AG08396 (cell line): ENCODE measurements at regions not wholly inside any gene's neighbourhood (a gene's known extent, or its start where the extent isn't known, plus 50 kb on each side); places are given as distances from the start of the nearest gene placed in this dataset.
A peak's percentile ranks its signal among the peaks of the same experiment; 100 is the strongest.
"Not testable (repeated sequence)": the region's sequence is repeated elsewhere in the genome, so short reads cannot be mapped to it uniquely, and the experiment has no call there.

ENCODE experiments used
- DNase-seq: peaks from one replicate; pipeline ENCODE4 v3.0.0; 2012; ENCODE audit warnings: low spot score, mixed read lengths

DNA sequence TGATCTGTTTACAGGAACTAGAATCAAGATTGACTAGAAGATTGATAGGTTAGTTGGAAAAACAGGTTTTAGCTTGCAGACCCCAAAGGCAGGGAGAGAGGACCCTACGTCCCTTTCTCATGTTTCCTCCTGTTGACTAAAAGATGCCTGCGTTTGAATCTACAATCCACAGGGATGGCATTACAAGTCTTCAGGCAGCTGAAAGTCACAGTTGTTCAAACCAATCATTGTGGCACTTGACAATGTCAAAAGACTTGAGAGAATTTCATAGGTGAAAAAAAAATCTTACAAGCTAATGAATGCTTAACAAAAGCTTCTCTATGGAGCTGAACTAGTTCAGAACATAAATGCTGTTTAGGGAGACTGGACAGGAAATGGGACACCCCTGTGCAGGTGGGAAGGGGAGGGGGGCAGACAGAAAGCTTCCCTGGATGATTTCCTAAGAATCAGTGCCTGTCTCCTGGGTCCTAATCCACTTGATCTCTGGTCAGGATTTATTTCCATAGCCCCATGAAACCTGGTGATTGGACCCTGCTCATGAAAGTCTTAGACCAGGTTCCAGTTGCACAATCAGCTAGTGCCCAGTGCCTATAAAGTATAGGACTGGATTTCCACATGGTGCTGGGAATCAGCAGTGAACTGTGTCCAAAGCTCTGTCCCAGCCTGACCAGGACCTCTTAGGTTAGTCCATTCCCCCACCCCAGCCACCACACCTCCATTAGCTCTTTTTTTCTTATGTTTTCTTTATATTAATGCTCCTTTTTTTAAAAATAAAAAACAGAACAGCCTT lies 91.6 kb upstream of the BCAR3 start:
- no peak for DNase-seq

DNA sequence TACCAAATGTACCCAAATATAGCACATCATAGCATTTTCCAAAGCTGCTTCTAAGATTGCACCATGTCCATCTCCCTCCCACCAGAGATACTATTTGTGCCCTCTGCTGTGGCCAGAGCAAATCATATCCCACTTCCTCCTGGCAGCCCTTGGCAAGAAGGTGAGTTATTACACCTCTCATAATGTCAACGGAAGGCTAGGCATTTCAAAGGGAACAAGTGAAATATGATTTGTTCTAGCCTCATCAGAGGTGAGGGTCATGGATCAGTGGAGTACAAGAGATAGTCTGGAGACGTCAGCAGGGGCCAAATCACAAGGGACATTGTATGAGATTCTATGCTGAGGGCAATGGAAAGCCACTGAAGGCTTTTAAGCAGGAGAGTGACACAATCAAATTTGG lies 90.2 kb upstream of the BCAR3 start:
- DNase-seq: no peak

- peak; percentile 20 for DNase-seq
These were observed 89.0 kb upstream of the BCAR3 start for GRCh38 chr1:93770640-93771039.

DNA sequence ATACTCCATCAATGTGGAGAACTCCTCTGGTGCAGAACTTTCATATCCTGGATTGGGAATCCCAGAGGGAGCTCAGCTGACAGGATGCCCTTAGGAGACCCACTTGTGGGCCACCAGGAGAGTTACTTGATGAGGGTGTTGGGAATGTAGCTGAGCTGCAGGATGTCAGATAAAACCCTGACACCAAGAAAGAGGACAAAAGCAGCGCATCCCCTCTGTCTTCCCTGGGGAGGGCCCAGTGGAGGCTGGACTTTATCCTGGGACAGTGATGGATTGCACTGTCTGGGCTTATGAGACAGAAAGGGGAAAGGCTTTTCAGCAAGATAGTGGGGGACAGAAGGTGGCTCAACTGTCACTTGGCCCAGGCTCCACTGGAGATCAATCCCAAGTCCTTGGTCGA lies 88.1 kb upstream of the BCAR3 start:
- DNase-seq: no peak

GRCh38 chr1:93768380-93768863 lies 86.8 kb upstream of the BCAR3 start:
- DNase-seq: no peak

DNA sequence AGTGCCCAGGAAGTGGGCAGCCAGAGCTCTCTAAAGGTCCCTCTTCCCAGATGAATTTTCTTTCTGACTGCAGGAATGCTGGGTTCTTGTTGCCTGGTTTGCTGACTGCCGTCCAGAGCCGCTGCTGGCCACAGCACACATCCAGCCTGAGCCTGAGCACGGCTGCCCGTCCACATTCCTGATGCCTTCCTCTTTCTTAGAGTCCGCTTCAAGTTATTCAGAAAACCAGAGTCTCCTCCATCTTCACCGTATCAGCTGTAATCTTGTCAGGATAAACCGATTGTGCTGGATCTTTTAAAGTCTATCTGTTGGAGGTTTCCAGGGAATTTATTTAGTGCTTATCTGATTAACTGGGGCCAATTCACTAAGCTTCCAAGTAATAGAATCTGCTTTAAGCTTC lies 84.8 kb upstream of the BCAR3 start:
- no peak for DNase-seq

DNA sequence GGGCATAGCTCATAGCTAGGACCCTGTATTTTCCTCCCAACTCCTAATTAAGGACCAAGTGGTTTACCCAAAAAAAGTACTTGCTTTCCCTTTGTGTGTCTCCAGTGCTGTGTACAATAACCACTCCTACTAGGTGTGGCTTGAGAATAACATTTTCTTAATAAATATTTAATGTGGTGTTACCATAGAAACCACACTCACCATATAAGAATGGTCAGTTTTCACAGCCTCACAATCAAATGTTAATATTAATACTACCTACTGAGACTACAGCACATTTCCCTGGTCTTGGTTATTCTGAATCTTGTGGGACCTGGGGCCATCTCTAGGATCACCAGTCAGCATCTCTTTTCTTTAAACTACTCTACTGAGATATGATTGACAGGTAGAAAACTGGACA lies 83.5 kb upstream of the BCAR3 start:
- DNase-seq: no peak

DNA sequence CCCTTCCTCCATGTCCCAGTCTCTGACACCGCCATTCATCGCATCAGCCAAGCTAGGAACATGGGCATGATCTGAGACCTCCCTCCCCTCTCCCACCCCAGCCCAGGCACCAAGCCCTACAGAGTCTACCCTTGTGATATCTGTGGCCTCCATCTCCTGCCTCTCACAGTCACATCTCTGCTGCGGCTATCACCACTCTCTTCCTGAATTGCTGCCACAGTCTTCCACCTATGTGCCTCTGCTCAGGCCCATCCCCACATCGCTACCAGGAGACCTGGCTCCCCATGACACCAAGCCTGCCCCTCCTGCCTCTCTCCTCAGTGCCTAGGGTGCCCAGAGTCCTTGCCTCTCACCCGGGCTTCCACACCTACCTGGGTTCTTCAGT lies 82.7 kb upstream of the BCAR3 start:
- no peak for DNase-seq

DNA sequence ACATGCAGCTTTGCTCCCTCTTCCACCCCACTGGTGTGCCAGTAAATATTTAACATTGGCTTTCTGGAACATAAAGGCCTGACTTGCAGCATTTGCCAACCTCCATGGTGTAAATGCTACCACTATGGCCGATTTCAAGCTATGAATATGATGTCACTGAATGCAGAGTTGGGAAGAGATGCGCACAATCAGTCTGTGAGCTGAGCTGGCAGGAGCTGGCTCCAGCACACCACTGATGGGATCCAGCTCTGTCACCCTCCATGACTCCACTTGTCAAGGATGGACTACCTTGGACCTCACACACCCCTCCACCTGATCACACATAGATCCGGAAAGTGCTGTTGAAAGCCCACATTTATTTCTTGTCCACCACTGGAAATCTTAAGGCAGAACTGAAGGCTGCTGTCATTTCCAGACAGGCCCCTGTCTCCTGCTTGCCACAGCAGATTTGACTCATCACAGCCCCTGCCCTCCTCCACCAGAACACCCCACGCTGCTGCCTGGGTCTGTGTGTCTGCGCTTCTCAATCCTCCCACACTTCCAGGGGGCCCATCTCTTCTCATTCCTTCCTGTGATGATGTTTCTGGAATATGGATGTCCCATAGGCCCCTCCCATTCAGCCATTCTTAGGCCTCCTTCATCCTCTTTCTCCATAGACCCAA lies 82.2 kb upstream of the BCAR3 start:
- no peak for DNase-seq

GRCh38 chr1:93758842-93759515 lies 77.3 kb upstream of the BCAR3 start:
- peak; percentile 53 for DNase-seq

DNA sequence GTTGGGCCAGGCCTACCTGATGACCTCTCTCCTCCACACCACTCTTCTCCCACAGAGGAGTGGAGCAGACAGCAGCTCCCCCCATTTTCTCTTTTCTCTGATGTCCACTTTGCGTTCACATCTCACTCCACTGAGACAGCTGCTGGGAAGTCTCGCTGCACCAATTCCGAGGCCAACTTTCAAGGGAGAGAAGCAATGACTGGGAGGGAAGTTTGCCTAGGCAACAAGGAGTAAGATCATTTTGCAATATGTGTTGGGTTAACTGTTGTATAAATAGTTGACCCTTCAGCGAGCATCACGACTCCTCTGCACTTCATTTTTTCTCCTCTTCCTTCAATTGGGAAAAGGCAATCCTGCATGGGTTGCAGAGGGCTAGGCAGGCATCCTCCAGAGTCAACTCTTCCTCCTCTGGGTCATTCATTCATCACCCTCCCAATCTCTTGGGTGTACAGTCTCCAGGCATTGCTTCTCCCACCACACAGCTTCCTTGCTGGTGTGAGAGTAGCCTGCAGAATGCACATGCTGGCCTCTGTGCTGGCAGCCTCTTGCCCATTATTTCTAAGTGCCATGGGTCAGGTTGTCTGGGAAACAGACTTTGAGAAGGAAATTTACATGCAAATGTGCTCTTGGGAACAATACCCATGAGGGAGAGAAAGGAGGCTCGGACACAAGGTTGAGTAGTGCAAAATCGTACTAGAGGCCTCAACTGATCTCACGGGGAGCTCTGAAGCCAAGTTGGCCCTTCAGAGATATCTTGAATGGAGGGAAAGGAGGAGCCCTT lies 75.8 kb upstream of the BCAR3 start:
- DNase-seq: no peak

DNA sequence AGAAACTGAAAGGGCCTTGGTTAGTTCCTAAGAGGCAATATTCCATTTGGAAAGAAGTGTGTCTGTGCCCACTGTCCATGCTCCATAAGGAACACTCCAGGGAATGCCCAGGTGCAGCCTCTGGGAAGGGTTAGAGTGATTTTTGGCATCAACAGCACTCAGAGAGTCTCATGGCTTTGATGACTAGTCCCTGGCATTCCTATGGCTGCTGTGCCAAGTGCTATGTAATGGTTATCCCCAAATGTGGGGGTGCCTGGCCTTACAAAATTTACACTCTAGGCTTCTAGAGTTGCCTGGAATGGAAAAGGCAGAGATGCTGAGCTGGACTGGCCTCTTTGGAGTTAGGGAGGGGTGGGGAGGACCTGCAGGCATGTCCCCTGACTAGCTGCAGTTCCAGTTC lies 75.0 kb upstream of the BCAR3 start:
- DNase-seq: no peak

DNA sequence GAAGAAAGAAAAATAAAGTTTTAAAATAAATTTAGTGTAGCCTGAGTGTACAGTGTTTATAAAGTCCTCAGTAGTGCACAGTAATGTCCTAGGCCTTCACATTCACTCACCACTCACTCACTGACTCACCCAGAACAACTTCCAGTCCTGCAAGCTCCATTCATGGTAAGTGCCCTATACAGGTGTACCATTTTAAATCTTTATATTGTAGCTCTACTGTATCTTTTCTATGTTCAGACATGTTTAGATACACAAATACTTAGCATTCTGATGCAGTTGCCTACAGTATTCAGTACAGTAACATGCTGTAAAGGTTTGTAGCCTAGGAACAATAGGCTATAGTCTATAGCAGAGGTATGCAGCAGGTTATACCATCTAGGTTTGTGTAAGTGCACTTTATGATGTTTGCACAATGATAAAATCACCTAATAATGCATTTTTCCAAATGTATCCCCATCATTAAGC lies 73.6 kb upstream of the BCAR3 start:
- not testable (repeated sequence) for DNase-seq

GRCh38 chr1:93753791-93754763 lies 72.4 kb upstream of the BCAR3 start:
- DNase-seq: peak; percentile 67

DNA sequence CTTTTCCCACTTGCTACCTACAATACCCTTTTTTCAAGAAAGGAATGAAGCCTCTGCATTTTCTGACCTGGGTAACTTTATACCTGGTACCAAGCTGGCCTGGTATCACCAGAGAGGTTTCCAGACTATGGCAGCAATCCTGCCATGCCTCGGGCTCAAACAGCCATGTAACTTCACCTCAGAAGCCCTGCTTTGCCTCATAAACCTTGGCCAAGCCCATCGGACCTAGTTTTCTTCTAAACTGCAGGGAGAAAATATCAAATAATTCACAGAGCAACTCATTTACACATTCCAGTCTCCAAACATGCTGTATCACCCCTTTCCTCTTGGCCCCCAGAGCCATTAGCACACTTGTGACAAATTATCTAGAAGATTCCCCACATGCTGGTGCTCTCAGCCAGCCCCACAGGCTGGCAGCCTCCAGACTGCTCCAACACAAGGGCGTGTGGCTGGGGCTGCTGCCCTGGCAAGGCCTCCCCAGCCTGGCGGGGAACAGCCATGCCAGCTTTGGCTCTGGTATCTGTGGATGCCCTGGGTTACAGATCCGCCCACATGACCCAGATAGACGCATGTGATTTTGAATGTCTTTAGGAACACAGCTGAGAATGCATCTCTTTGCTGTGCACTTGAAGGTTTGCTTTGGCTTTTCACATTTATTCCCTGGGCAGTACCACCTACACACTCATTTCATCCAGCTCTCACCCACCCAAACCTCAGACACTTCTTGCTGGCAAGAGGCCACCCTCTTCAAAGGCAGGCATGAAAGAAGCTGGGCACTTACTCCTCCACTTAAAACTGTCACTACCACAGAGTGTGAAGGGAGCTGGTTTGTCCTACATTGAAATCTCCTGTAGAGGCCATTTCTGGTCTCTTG lies 70.0 kb upstream of the BCAR3 start:
- DNase-seq: no peak

DNA sequence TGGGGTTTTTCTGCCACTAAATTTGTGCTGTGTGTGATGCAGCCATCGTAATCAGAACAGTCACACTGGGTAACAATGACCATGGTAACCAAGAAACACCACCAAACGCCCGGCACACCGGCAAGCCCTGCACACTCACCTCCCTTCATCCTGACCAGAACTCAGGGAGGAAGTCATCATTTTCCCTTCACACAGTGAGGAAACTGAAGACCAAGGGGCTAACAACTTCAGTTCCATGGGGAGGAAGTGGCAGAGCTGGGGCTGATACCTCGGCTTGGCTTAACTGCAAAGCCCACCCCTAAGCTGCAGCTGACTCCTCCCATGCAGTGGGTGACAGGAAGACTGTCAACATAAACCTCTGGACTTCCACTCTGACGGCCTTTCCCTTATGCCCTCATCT lies 69.3 kb upstream of the BCAR3 start:
- DNase-seq: no peak

DNA sequence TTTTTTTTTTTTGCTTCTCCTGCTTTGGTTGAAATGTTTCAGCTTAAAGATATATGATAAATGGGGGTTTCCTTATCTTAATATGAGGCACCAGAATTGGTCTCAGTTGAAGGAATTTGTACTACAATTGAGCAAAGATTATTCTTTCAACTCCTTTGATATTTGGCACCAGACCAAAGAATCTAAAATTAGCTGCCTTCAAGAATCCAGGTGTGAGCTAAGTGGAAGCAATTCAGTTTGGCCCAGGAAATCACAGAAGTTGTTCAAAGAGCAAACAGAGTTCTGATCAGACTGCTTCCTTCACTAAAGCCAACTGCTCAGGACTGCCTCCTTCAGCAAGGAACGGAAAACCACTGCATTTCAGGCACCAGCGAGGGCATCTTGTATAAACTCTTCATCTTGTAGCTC lies 68.3 kb upstream of the BCAR3 start:
- DNase-seq: no peak

- no peak for DNase-seq
These were observed 67.8 kb upstream of the BCAR3 start for GRCh38 chr1:93749487-93749886.

DNA sequence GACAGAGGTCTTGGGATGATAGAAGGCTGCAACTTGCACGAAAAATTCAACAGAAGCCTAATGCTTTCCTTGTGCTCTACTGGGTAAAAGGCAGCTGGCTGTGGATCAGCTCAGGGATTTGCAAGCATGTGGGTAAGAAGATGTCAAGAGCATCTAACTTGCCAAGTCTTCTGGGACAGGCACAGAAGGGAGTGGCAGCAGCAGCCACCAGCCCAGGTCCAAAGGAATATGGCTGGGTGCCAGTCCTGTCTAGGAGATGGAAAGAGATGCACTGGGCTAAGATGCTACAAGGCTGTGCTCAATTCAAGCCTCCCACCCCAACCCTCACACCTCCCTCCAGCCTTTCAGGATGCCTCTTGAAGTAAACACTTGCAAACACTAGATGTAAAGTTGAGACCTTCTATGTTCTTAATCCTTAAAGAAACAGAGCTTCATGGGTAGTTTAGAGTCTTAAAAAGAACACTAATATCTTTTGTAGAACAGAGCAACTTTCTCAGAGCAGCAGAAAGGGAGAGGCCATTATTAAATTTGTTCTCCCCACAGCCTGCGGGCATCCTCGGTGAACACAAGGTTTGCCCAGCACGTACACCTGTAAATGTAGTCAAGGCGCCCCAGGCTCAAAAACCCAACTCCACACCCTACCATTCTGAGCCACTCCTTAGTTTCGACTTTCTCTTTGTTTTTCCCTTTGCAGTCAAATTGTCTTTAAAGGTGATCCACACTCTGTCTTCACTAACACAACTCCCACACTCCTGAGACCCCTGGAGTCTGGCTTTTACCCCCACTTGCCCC lies 64.6 kb upstream of the BCAR3 start:
- DNase-seq: no peak
